Mammary epithelial cell (primary cell): ENCODE measurements at regions not wholly inside any gene's neighbourhood (a gene's known extent, or its start where the extent isn't known, plus 50 kb on each side); places are given as distances from the start of the nearest gene placed in this dataset.

ENCODE experiments used
- CTCF ChIP-seq, 2 donors: IDR thresholded peaks in 1 of 2; conservative IDR thresholded peaks in 1 of 2; 2 replicates each; pipeline ENCODE4 v1.5.1; 2011 to 2012; ENCODE audit warnings: inconsistent platforms in 2 of 2, low read length in 2 of 2, mild to moderate bottlenecking in 2 of 2, control low read depth in 1 of 2, low read depth in 1 of 2; ENCODE audit not compliant: insufficient read depth in 1 of 2; ENCODE audit errors: extremely low read depth in 1 of 2
- EZH2 ChIP-seq: IDR thresholded peaks from 2 replicates; pipeline ENCODE4 v1.6.1; 2012; ENCODE audit warnings: low read length, inconsistent platforms, borderline replicate concordance

DNA sequence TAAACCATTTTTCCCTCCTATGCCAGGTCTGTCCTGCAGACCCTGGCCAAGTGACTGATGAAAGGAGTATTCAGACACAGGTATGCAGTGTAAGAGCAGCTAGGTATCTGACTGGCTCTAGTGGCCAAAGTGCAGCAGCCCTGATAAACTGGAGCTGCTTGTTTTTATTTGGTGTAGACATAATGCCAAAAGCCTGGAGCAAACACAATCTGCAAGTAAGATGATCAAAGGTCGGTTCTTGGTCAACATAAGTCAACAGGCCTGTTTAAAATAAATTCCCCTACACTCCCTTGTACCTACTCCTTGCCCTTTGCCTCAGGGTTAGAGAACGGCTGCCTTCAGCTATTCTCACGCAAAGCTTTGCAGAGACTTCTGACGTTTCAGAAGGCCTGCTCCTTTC, 1003.1 kb downstream of the ZPLD1 start:
- TF ChIP-seq CTCF (conservative IDR thresholded peaks at IDR 0.05 in 1 of 2, IDR thresholded peaks at IDR 0.05 in 1 of 2; ENCODE audit: extremely low read depth in 1 of 2, insufficient read depth in 1 of 2, low read depth in 1 of 2, low read length in 2 of 2), result no peak
- TF ChIP-seq EZH2, result no peak
